Tibial nerve (tissue), 3 donors: ENCODE measurements at regions not wholly inside any gene's neighbourhood (a gene's known extent, or its start where the extent isn't known, plus 50 kb on each side); places are given as distances from the start of the nearest gene placed in this dataset.

ENCODE experiments used
- CTCF ChIP-seq, 5 experiments: fragments of 200-600 bp in 3 of 5; fragments of 450-650 bp in 2 of 5; sonication (generic) in 3 of 5; IDR thresholded peaks; one replicate each; pipeline ENCODE4 v1.5.1; 2016 to 2019; ENCODE audit warnings: antibody characterized with exemption in 5 of 5, mild to moderate bottlenecking in 3 of 5, moderate library complexity in 2 of 5
- POLR2A ChIP-seq, 2 donors: fragments of 450-650 bp; IDR thresholded peaks; one replicate each; pipeline ENCODE4 v1.6.1; 2017; ENCODE audit warnings: antibody characterized with exemption in 2 of 2, mild to moderate bottlenecking in 2 of 2, moderate library complexity in 2 of 2

GRCh38 chr1:242784807-242785206 lies 260.3 kb upstream of the PLD5 start:
- TF ChIP-seq CTCF (IDR thresholded peaks at IDR 0.05) (no peak), POLR2A (IDR thresholded peaks at IDR 0.05) (no peak)
